SK-N-SH treated with all-trans-retinoic acid at 6 μM for 48 hours (cell line): ENCODE measurements at regions not wholly inside any gene's neighbourhood (a gene's known extent, or its start where the extent isn't known, plus 50 kb on each side); places are given as distances from the start of the nearest gene placed in this dataset.

Source experiments
- ARNTL ChIP-seq: fragments of 450-650 bp; formaldehyde crosslinking; IDR thresholded peaks from 2 replicates; pipeline ENCODE4 v1.5.0; 2020; ENCODE audit warnings: low read depth, mild to moderate bottlenecking, moderate library complexity, borderline replicate concordance
- ESRRG ChIP-seq: fragments of 250-450 bp; sonication (Bioruptor Pico); IDR thresholded peaks from 2 replicates; pipeline ENCODE4 v1.6.1; 2021; ENCODE audit warnings: mild to moderate bottlenecking
- GLIS3 ChIP-seq: fragments of 250-450 bp; sonication (Bioruptor Pico); IDR thresholded peaks from 2 replicates; pipeline ENCODE4 v1.5.0; 2020; ENCODE audit warnings: mild to moderate bottlenecking, moderate library complexity
- ISL1 ChIP-seq: fragments of 250-450 bp; sonication (Bioruptor Pico); IDR thresholded peaks from 2 replicates; pipeline ENCODE4 v2.1.2; 2022; ENCODE audit warnings: mild to moderate bottlenecking, moderate library complexity
- PPARA ChIP-seq: fragments of 250-450 bp; sonication (Bioruptor Pico); IDR thresholded peaks from 2 replicates; pipeline ENCODE4 v1.5.0; 2020; ENCODE audit warnings: mild to moderate bottlenecking, borderline replicate concordance
- RARB ChIP-seq: fragments of 250-450 bp; sonication (Bioruptor Pico); IDR thresholded peaks from 2 replicates; pipeline ENCODE4 v1.8.0; 2021; ENCODE audit warnings: mild to moderate bottlenecking, moderate library complexity
- SNAI2 ChIP-seq: fragments of 250-450 bp; sonication (Bioruptor Pico); IDR thresholded peaks from 2 replicates; pipeline ENCODE4 v1.5.0; 2020; ENCODE audit warnings: mild to moderate bottlenecking, moderate library complexity
- TCF4 ChIP-seq: fragments of 250-450 bp; sonication (Bioruptor Pico); IDR thresholded peaks from 2 replicates; pipeline ENCODE4 v1.8.0; 2021; ENCODE audit warnings: mild to moderate bottlenecking, moderate library complexity, borderline replicate concordance
- TOX ChIP-seq: fragments of 250-450 bp; sonication (Bioruptor Pico); IDR thresholded peaks from 2 replicates; pipeline ENCODE4 v1.8.0; 2021; ENCODE audit warnings: mild to moderate bottlenecking, moderate library complexity, borderline replicate concordance
- ZC3H10 ChIP-seq: fragments of 250-450 bp; sonication (Bioruptor Pico); IDR thresholded peaks from 2 replicates; pipeline ENCODE4 v1.5.1; 2021; ENCODE audit warnings: mild to moderate bottlenecking, moderate library complexity
- ZFP3 ChIP-seq: fragments of 250-450 bp; sonication (Bioruptor Pico); IDR thresholded peaks from 2 replicates; pipeline ENCODE4 v1.5.0; 2020; ENCODE audit warnings: mild to moderate bottlenecking, moderate library complexity
- ZFP30 ChIP-seq: fragments of 450-650 bp; formaldehyde crosslinking; IDR thresholded peaks from 2 replicates; pipeline ENCODE4 v1.5.0; 2022; ENCODE audit warnings: mild to moderate bottlenecking, moderate library complexity
- ZNF70 ChIP-seq: fragments of 450-650 bp; formaldehyde crosslinking; IDR thresholded peaks from 2 replicates; pipeline ENCODE4 v1.5.0; 2020; ENCODE audit warnings: mild to moderate bottlenecking, moderate library complexity

GRCh38 chr2:129927696-129928095 lies 51.8 kb upstream of the RAB6C start:
- TF ChIP-seq TOX (CRISPR knock-in tag), result no peak
- TF ChIP-seq GLIS3 (CRISPR knock-in tag), result no peak
- no peak for TF ChIP-seq ISL1 (CRISPR knock-in tag)
- TF ChIP-seq ZFP3, result no peak
- TF ChIP-seq SNAI2 (CRISPR knock-in tag), result no peak
- TF ChIP-seq ARNTL (CRISPR knock-in tag), result no peak
- no peak for TF ChIP-seq ZC3H10 (CRISPR knock-in tag)
- no peak for TF ChIP-seq RARB
- TF ChIP-seq ESRRG (CRISPR knock-in tag), result no peak
- TF ChIP-seq TCF4 (CRISPR knock-in tag), result no peak
- TF ChIP-seq PPARA (CRISPR knock-in tag), result no peak
- TF ChIP-seq ZNF70 (CRISPR knock-in tag), result no peak
- no peak for TF ChIP-seq ZFP30 (CRISPR knock-in tag)
